ENCODE measurements at regions not wholly inside any gene's neighbourhood (a gene's known extent, or its start where the extent isn't known, plus 50 kb on each side); places are given as distances from the start of the nearest gene placed in this dataset.
"Not testable (repeated sequence)": the region's sequence is repeated elsewhere in the genome, so short reads cannot be mapped to it uniquely, and the experiment has no call there.

DNA sequence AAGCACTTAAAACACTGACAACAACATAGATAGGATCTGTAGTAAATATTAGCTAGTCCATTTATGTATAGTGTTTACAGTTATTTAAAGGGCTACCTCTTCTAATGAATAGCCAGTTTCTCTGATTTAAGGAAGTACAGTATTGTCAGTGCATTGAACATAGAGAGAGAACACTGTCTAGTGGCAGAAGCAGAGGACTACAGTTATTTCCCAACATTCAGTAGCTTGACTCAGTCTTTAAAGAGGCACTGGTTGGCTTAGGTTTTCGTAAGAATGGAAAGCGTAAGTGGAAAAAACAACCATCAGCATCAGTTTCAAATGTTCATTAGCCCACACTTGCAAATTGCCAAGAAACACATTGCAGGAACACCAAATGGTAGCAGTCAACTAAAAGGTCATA lies 125.0 kb upstream of the HMGA2 start:
- Mint-ChIP-seq H3K9me3 (no peaks in the 10 kb centered on the region), H3K4me3 (no peak overlapping the region), H3K36me3 (ENCODE audit: low read depth) (no peaks in the 10 kb centered on the region), H3K27ac (no peak overlapping the region), H3K27me3 (ENCODE audit: low read depth) (peaks cover 3% of the 10 kb centered on the region), H3K4me1 (ENCODE audit: low read depth) (no peaks in the 10 kb centered on the region)

DNA sequence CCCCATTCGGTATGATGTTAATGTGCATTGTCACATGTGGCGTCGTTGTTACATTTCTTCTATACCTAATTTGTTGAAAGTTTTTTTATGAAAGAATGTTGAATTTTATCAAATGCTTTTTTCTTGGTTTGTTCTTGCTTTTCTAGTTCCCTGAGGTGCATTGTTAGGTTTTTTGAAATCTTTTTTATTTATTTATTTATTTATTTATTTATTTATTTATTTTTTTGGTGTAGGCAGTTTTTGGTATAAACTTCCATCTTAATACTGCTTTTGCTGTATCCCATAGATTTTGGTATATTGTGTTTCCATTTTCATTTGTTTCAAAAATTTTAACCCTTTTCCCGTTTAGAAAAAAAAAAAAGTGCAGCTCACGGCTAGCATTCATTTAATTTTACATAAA lies 121.1 kb upstream of the HMGA2 start:
- H3K36me3 Mint-ChIP-seq (ENCODE audit: low read depth) = no peaks in the 10 kb centered on the region
- H3K27me3 Mint-ChIP-seq (ENCODE audit: low read depth) = peaks cover 3% of the 10 kb centered on the region
- peaks cover 14% of the 10 kb centered on the region for H3K9me3 Mint-ChIP-seq
- H3K4me3 Mint-ChIP-seq = no peak overlapping the region
- no peak overlapping the region for H3K27ac Mint-ChIP-seq
- no peaks in the 10 kb centered on the region for H3K4me1 Mint-ChIP-seq (ENCODE audit: low read depth)

DNA sequence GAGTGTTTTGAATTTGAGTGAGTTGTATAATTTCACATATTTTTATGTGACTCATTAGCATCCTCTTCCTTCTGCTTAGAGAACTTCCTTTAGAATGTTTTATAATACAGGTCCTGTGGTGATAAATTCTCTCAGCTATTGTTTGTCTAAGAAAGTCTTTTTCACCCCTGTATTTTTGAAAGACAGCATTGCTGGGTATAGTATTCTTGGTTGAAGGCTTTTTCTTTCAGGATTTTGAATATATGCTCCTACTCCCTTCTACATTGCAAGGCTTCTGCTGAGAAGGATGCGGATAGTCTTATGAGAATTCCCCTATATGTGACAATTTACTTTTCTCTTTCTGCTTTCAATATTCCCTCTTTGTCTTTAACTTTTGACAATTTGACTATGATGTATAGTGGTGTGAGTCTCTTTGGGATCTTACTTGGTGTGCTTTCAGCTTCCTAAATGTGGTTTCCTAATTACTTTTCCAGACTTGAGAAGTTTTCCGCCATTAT lies 118.9 kb upstream of the HMGA2 start:
- no peak overlapping the region for H3K4me3 Mint-ChIP-seq
- no peaks in the 10 kb centered on the region for H3K4me1 Mint-ChIP-seq (ENCODE audit: low read depth)
- no peaks in the 10 kb centered on the region for H3K36me3 Mint-ChIP-seq (ENCODE audit: low read depth)
- peaks cover 14% of the 10 kb centered on the region for H3K9me3 Mint-ChIP-seq
- peaks cover 3% of the 10 kb centered on the region for H3K27me3 Mint-ChIP-seq (ENCODE audit: low read depth)
- H3K27ac Mint-ChIP-seq = no peak overlapping the region

DNA sequence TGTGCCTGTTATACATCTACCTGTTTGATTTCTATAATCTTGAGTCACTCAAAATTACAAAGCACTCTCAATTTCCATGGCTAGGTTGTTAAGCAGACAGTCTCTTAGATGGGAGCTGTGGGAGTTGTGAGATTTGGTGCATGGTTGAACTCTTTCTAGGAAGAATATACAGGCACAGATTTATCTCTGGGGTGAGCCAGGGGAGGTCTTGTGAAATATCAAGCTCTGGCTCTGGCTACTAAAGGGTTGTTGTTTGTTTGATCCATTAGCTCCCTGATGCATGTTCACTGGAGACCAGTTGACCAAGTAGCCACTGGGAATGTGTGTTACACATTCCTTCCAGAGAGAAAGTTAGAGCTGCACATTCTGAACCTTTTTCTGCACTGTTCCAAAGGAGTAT lies 117.2 kb upstream of the HMGA2 start:
- Mint-ChIP-seq H3K27me3 (ENCODE audit: low read depth) (peaks cover 3% of the 10 kb centered on the region), H3K27ac (no peak overlapping the region), H3K4me3 (no peak overlapping the region), H3K9me3 (peaks cover 14% of the 10 kb centered on the region), H3K36me3 (ENCODE audit: low read depth) (no peaks in the 10 kb centered on the region), H3K4me1 (ENCODE audit: low read depth) (no peaks in the 10 kb centered on the region)

DNA sequence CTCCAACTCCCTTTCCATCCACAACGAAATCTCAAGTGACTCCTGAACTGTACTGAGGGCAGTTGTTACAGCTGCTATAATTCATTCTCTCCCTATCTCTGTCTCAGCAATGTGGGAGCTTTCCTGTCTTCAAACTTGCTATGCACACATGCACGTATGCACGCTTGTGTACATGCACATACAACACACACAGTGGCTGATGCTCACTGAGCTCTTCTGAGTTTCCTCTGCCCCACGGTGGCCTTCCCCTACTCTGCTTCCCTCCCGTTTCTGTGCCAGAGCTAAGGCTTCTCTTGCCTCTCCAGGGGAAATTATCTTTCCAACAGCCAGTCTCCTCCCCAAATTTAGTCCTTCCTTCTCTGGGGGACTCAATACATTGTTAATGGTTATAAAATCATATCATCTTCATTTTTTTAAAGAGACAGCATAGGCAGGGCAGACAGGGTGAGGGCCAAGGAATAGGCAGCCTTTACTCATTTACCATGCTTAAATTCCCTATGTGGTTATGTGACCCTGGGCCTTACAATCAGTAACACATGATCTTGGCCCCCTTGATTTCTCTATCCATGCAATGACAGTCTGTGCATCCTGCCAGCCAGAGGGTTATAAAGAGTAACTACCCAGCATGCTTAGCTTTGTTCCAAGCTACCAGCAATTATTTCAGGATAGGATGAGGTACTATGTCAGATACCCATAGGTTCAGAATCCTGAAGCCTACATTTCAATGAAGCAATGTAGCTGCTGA lies 111.9 kb upstream of the HMGA2 start:
- no peaks in the 10 kb centered on the region for H3K4me1 Mint-ChIP-seq (ENCODE audit: low read depth)
- no peaks in the 10 kb centered on the region for H3K9me3 Mint-ChIP-seq
- H3K4me3 Mint-ChIP-seq = no peak overlapping the region
- H3K36me3 Mint-ChIP-seq (ENCODE audit: low read depth) = no peaks in the 10 kb centered on the region
- no peak overlapping the region for H3K27ac Mint-ChIP-seq
- H3K27me3 Mint-ChIP-seq (ENCODE audit: low read depth) = no peaks in the 10 kb centered on the region

DNA sequence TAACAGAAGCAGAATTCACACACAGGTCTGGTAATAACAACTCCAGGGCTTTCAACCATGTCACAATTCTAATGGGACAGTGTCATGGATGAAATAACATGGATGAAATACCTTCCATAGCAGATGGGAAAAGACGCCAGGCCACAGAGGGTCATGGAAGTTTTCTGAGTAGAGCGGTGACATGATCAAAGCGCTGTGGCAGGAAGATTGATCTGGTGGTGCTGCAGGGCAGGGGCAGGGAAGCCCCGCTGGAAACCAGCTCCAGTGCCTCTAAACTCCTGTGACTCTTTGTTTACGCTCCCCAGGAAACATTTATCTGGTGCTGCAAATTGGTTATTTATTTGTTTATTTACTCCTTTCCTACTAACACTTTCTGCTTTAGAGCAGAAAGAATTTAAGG lies 108.3 kb upstream of the HMGA2 start:
- Mint-ChIP-seq H3K4me1 (ENCODE audit: low read depth) (no peaks in the 10 kb centered on the region), H3K4me3 (no peak overlapping the region), H3K27me3 (ENCODE audit: low read depth) (no peaks in the 10 kb centered on the region), H3K9me3 (no peaks in the 10 kb centered on the region), H3K36me3 (ENCODE audit: low read depth) (no peaks in the 10 kb centered on the region), H3K27ac (no peak overlapping the region)

DNA sequence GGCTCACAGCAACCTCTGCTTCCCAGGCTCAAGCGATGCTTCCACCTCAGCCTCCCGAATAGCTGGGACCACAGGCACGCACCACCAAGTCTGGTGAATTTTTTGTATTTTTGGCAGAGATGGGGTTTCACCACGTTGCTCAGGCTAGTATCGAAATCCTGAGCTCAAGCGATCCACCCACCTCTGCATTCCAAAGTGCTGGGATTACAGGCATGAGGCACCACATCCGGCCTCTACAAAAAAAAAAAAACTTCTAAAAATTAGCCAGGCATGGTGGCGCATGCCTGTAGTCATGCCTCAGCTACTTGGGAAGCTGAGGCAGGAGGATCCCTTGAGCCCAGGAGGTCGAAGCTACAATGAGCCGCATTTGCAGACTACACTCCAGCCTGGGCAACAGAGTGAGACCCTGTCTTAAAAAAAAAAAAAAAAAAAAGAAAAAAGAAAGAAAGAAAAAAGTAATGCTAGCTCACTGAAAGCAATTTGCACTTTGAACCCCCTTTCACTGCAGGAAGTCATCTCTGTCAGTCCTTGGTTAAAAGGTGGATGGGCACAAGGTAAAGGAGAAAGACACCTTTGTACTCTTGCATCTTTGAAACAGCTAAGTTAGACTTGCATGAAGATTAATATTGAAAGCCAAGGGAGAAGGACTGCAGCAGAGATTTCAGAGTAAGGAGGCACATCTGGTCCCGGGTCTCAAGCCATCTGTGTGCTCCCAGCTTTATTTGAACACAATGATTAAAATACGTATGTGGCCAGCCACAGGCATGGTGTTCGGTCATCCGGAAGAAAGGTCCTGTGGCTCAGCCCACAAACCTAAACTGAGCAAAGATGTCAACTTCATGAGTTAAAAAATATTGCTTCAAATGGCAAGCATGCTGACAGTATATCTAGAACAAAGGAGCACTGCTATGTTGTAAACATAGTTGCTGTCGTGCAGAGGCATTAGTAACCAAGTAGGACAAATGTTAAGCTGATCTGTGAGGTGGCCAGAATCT lies 103.8 kb upstream of the HMGA2 start:
- Mint-ChIP-seq H3K27ac (no peak overlapping the region), H3K9me3 (no peaks in the 10 kb centered on the region), H3K4me1 (ENCODE audit: low read depth) (no peaks in the 10 kb centered on the region), H3K4me3 (no peak overlapping the region), H3K36me3 (ENCODE audit: low read depth) (no peaks in the 10 kb centered on the region), H3K27me3 (ENCODE audit: low read depth) (peaks cover 21% of the 10 kb centered on the region)

DNA sequence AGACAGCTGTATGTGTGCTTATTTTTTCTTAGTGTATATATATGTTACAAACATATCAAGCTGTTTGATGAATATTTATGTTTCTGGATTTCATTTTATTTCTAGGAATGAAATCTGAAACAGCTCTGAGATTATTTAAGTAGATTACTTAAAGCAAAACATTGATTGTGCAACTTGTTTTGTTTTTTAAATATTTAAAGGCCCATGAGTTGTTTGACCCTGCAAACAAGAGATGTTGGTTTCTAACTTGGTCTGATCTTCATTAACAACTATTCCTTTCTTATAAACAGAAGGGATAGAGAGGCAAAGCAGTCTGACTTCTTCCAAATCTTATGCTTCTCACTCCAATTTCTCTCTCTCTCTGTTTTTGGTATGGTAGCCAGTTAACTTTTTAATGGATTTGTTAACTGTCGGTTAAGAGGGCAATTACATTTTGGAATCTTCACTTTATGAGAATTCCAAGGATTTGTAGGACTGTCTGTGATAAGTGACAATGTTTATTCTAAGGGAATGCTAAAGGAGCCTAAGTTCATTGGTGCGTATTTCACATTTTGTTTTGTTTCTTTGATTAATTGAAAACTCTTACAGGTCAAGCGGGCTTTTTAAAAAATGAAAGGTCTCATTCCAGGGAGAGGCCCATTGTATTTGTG lies 102.6 kb upstream of the HMGA2 start:
- peaks cover 30% of the 10 kb centered on the region for H3K27me3 Mint-ChIP-seq (ENCODE audit: low read depth)
- H3K36me3 Mint-ChIP-seq (ENCODE audit: low read depth) = no peaks in the 10 kb centered on the region
- no peaks in the 10 kb centered on the region for H3K9me3 Mint-ChIP-seq
- H3K27ac Mint-ChIP-seq = no peak overlapping the region
- no peak overlapping the region for H3K4me3 Mint-ChIP-seq
- no peaks in the 10 kb centered on the region for H3K4me1 Mint-ChIP-seq (ENCODE audit: low read depth)

DNA sequence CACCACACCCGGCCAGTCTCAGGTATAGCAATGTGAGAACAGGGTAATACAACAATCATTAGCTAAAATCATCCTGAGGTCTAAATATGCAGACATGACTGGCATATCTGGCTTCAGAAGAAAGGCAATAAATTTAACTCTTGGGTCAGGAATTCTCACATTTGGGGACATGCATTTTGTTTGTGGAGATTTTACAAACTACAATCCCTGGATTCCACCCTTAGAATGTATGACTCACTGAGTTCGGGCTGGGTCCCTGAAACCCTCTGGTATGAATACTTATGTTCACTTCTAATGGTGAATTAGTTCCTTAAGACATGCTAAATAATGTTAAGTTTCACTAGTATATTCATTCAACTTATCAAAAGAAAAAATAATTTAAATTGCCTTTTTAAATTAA lies 98.9 kb upstream of the HMGA2 start:
- H3K36me3 Mint-ChIP-seq (ENCODE audit: low read depth) = no peaks in the 10 kb centered on the region
- no peak overlapping the region for H3K27ac Mint-ChIP-seq
- no peaks in the 10 kb centered on the region for H3K9me3 Mint-ChIP-seq
- peaks cover 3% of the 10 kb centered on the region for H3K4me1 Mint-ChIP-seq (ENCODE audit: low read depth)
- H3K27me3 Mint-ChIP-seq (ENCODE audit: low read depth) = peaks cover 63% of the 10 kb centered on the region
- no peak overlapping the region for H3K4me3 Mint-ChIP-seq

DNA sequence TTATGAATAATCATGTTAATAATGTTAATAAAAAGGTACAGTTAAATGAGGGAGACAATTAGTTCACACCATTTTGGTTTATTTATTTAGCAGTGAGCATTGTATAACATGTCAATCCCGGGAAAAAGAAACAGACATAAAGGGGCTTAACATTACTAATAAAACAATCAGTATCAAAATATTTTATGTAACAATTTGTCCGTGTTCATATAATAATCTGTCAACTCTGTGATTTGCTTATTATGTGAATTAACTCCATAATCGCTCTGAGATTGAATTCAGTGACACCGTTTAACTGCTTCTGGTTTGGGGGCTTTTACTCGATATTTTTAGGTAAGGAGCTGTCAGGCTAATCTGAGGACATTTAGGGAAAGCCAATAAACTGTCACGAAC lies 95.8 kb upstream of the HMGA2 start:
- no peak overlapping the region for H3K4me3 Mint-ChIP-seq
- no peak overlapping the region for H3K27ac Mint-ChIP-seq
- peaks cover 3% of the 10 kb centered on the region for H3K4me1 Mint-ChIP-seq (ENCODE audit: low read depth)
- H3K27me3 Mint-ChIP-seq (ENCODE audit: low read depth) = peaks cover 59% of the 10 kb centered on the region
- no peaks in the 10 kb centered on the region for H3K36me3 Mint-ChIP-seq (ENCODE audit: low read depth)
- no peaks in the 10 kb centered on the region for H3K9me3 Mint-ChIP-seq

DNA sequence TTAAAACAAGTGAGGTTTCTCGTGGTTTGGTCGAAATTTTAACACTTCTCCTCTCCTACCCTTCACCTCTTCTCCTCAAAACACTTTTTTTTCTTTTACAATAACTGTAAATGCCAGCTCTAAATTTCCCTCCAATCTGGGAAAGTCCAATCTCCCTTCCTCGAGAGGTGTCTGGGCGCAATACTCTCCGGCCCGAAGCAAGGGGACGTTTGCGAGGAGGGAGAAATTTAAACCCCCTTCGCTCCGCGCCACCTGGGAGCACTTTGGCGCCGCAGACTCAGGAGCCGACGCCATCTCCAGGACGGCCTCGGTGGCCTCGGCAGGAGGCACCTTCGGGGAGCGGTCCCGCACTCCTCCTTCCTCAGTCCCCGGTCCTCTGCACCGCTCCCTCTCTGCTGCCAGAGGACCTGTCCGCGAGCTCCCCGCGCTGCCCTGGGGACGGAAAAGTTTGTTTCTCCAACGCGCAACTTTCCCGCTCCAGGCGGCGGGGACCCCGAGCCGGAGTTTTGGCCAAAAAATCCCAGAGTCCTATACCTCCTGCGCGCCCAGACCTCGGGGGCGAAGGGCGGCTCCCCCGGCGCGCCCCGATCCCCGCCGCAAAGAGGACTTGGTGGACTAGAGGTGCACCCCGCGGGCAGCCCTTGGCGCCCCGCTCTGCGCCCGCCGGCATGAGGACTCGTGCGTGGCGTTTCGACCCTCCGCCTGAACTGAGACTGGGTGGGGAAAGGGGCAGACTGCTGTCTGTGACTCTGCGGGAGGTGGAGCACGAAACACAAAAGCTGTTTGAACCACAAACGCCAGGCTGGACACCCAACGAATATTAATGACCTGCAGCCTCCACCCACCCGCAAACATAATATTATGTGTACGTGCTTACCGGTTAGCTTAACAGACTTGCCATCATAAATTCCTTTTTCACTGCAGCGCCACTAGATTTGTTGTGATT lies 95.2 kb upstream of the HMGA2 start:
- Mint-ChIP-seq H3K27ac (no peak overlapping the region), H3K9me3 (no peaks in the 10 kb centered on the region), H3K36me3 (ENCODE audit: low read depth) (no peaks in the 10 kb centered on the region), H3K4me3 (no peak overlapping the region), H3K27me3 (ENCODE audit: low read depth) (peaks cover 58% of the 10 kb centered on the region), H3K4me1 (ENCODE audit: low read depth) (peaks cover 3% of the 10 kb centered on the region)

DNA sequence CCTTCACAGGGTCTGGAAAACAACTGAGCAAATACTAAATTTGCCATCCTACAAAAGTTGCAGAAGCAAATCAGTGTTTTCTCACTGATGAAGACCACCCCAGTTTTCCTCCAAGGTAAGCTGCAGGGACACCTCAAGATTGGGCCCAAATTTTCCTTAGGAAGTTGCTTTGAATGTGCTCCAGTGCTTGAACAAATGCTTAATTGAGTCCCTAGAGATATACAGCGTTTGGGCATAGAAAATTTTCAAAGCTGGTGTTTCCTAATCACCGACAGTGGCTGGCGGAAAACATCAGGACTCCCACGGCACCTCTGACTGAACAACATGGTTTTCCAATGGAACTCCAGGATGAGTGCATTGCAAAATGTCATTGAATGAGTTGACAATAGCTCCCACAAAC lies 92.5 kb upstream of the HMGA2 start:
- Mint-ChIP-seq H3K27ac (no peak overlapping the region), H3K36me3 (ENCODE audit: low read depth) (no peaks in the 10 kb centered on the region), H3K9me3 (no peaks in the 10 kb centered on the region), H3K27me3 (ENCODE audit: low read depth) (peaks cover 62% of the 10 kb centered on the region), H3K4me1 (ENCODE audit: low read depth) (peaks cover 3% of the 10 kb centered on the region), H3K4me3 (no peak overlapping the region)

DNA sequence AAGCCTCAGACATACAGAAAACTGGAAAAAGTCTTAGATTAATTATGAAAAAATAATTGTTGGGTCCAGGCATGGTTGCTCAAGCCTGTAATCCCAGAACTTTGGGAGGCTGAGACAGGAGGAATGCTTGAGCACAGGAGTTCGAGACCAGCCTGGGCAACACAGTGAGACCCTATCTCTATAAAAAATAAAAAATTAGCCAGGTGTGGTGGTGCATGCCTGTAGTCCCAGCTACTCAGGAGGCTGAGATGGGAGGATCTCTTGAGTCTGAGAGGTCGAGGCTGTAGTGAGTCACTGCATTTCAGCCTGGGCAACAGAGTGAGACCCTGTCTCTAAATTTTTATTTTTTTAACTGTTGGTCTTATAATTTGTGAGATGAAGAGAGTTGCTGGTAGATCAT lies 90.6 kb upstream of the HMGA2 start:
- not testable (repeated sequence) for H3K27ac Mint-ChIP-seq; H3K4me3 Mint-ChIP-seq; H3K9me3 Mint-ChIP-seq; H3K36me3 Mint-ChIP-seq (ENCODE audit: low read depth); H3K4me1 Mint-ChIP-seq (ENCODE audit: low read depth)
- peaks cover 53% of the 10 kb centered on the region for H3K27me3 Mint-ChIP-seq (ENCODE audit: low read depth)

DNA sequence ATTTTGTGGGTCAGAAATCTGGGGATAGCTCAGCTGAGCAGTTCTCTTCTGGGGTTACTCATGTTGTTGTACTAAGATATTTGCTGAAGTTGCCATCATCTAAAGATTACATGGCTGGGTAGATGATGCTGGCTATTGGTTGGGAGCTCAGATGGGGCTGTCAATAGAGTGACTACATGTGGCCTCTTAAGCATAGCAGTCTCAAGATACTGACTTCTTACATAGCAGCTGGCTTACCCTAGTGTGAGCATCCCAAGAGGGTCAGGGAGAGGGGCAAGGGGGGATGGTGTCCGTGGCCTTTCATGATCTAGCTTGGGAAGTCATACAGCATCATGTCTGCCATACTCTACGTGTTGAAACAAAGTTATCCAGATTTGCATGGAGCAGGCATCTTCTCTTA lies 90.1 kb upstream of the HMGA2 start:
- Mint-ChIP-seq H3K27me3 (ENCODE audit: low read depth) (peaks cover 50% of the 10 kb centered on the region), H3K27ac (no peak overlapping the region), H3K4me3 (no peak overlapping the region), H3K4me1 (ENCODE audit: low read depth) (peaks cover 3% of the 10 kb centered on the region), H3K9me3 (no peaks in the 10 kb centered on the region), H3K36me3 (ENCODE audit: low read depth) (no peaks in the 10 kb centered on the region)
